H1 (cell line): ENCODE measurements at regions not wholly inside any gene's neighbourhood (a gene's known extent, or its start where the extent isn't known, plus 50 kb on each side); places are given as distances from the start of the nearest gene placed in this dataset.

Experiments
- CTCF ChIA-PET: fragments of 300-600 bp; sonication (Branson Sonifier 250); formaldehyde crosslinking; loops from one replicate; lab custom pipeline; 2021; ENCODE audit not compliant: partially characterized antibody; lab: Charles Lee
- POLR2A ChIA-PET: fragments of 300-600 bp; sonication (Branson Sonifier 250); formaldehyde crosslinking; loops from one replicate; lab custom pipeline; 2021; ENCODE audit warnings: inconsistent platforms; ENCODE audit not compliant: partially characterized antibody; lab: Charles Lee
- DNase-seq, 2 experiments: peaks; one replicate each; pipeline versions ENCODE4 v3.0.0 to v3.0.0-alpha.2; 2010 to 2022; ENCODE audit warnings: low spot score in 2 of 2, low read depth in 1 of 2, mixed read lengths in 1 of 2
- FAIRE-seq: peaks from 2 replicates; lab custom pipeline; 2011; peaks lifted over from hg19 to GRCh38; lab: Jason Lieb, UNC
- H2AFZ ChIP-seq: 2 replicates; pipeline ENCODE4 v1.8.1; 2012; ENCODE audit warnings: low read length, inconsistent platforms
- H2AK5ac ChIP-seq: 2 replicates; pipeline ENCODE4 v1.6.1; 2013; ENCODE audit warnings: low read depth, low read length
- H2BK120ac ChIP-seq: replicated peaks from 2 replicates; pipeline ENCODE3; 2013; ENCODE audit warnings: low read depth, low read length, inconsistent platforms
- H2BK12ac ChIP-seq: 2 replicates; pipeline ENCODE4 v1.6.1; 2013; ENCODE audit warnings: low read depth, low read length
- H2BK15ac ChIP-seq: 2 replicates; pipeline ENCODE4 v1.6.1; 2013; ENCODE audit warnings: low read length
- H2BK20ac ChIP-seq: 2 replicates; pipeline ENCODE4 v1.6.1; 2013; ENCODE audit warnings: low read length
- H2BK5ac ChIP-seq: 2 replicates; pipeline ENCODE4 v1.6.1; 2013; ENCODE audit warnings: low read depth, low read length
- H3K14ac ChIP-seq: 2 replicates; pipeline ENCODE4 v1.6.1; 2013; ENCODE audit warnings: inconsistent platforms; ENCODE audit not compliant: insufficient read length
- H3K18ac ChIP-seq: 2 replicates; pipeline ENCODE4 v1.6.1; 2013; ENCODE audit warnings: low read length; ENCODE audit errors: extremely low read depth
- H3K23ac ChIP-seq: 2 replicates; pipeline ENCODE4 v1.6.1; 2013; ENCODE audit warnings: inconsistent platforms; ENCODE audit not compliant: insufficient read length
- H3K23me2 ChIP-seq: 2 replicates; pipeline ENCODE4 v1.6.1; 2013; ENCODE audit warnings: low read depth, low read length
- H3K27ac ChIP-seq: 2 replicates; pipeline ENCODE4 v1.6.1; 2011; ENCODE audit warnings: low read depth, low read length, inconsistent platforms
- H3K27me3 ChIP-seq, 4 experiments: replicated peaks in 1 of 4; 1 replicate in 1 of 4; 2 replicates in 3 of 4; pipeline versions ENCODE4 v1.6.1 to v1.8.1; 2011 to 2013; ENCODE audit warnings: low read length in 3 of 4, mild to moderate bottlenecking in 3 of 4, inconsistent platforms in 2 of 4, mixed read lengths in 2 of 4, moderate library complexity in 1 of 4; ENCODE audit not compliant: control insufficient read depth in 3 of 4, insufficient read depth in 3 of 4; ENCODE audit errors: extremely low read depth in 1 of 4
- H3K36me3 ChIP-seq, 4 experiments: 2 replicates each; pipeline versions ENCODE4 v1.6.1 to v1.8.1; 2011 to 2013; ENCODE audit warnings: mild to moderate bottlenecking in 4 of 4, low read length in 3 of 4, moderate library complexity in 2 of 4, control low read depth in 1 of 4, inconsistent platforms in 1 of 4; ENCODE audit not compliant: insufficient read depth in 4 of 4, control insufficient read depth in 2 of 4
- H3K4ac ChIP-seq: replicated peaks from 2 replicates; pipeline ENCODE3; 2013; ENCODE audit warnings: low read length, low read depth, mixed read lengths, inconsistent platforms; ENCODE audit not compliant: insufficient read length
- H3K4me1 ChIP-seq, 4 experiments: replicated peaks in 1 of 4; 1 replicate in 1 of 4; 2 replicates in 3 of 4; pipeline versions ENCODE4 v1.6.1 to v1.8.1; 2011 to 2013; ENCODE audit warnings: low read length in 3 of 4, inconsistent platforms in 2 of 4, mixed read lengths in 1 of 4; ENCODE audit not compliant: insufficient read depth in 4 of 4, control insufficient read depth in 3 of 4
- H3K4me2 ChIP-seq, 2 experiments: 2 replicates each; pipeline versions ENCODE4 v1.6.1 to v1.8.1; 2011 to 2013; ENCODE audit warnings: low read depth in 2 of 2, low read length in 2 of 2, control low read depth in 1 of 2, inconsistent platforms in 1 of 2, mild to moderate bottlenecking in 1 of 2; ENCODE audit not compliant: insufficient read depth in 1 of 2
- H3K4me3 ChIP-seq, 4 experiments: fragments of 200-600, 300-600 bp in 1 of 4; sonication (generic), shearing (Covaris generic), sonication (Bioruptor Twin) in 1 of 4; 2 replicates each; pipeline versions ENCODE4 v1.5.1 to v1.8.1; 2011 to 2016; ENCODE audit warnings: low read length in 4 of 4, low read depth in 3 of 4, control low read depth in 2 of 4, inconsistent platforms in 2 of 4, mild to moderate bottlenecking in 2 of 4, mixed read lengths in 1 of 4, moderate library complexity in 1 of 4; ENCODE audit not compliant: insufficient read depth in 2 of 4; ENCODE audit errors: extremely low read depth in 1 of 4
- H3K56ac ChIP-seq: replicated peaks from 2 replicates; pipeline ENCODE3; 2013; ENCODE audit warnings: low read depth, mild to moderate bottlenecking, mixed read lengths, low read length, inconsistent platforms; ENCODE audit not compliant: insufficient read length
- H3K79me1 ChIP-seq: 2 replicates; pipeline ENCODE4 v1.6.1; 2013; ENCODE audit warnings: low read depth, low read length, control low read depth
- H3K79me2 ChIP-seq, 2 experiments: 2 replicates each; pipeline versions ENCODE4 v1.6.1 to v1.8.1; 2012 to 2013; ENCODE audit warnings: low read length in 2 of 2, mild to moderate bottlenecking in 2 of 2, inconsistent platforms in 1 of 2; ENCODE audit not compliant: insufficient read depth in 2 of 2, control insufficient read depth in 1 of 2
- H3K9ac ChIP-seq, 4 experiments: replicated peaks in 1 of 4; 1 replicate in 1 of 4; 2 replicates in 3 of 4; pipeline versions ENCODE4 v1.6.1 to v1.8.1; 2011 to 2013; ENCODE audit warnings: low read depth in 3 of 4, low read length in 3 of 4, control low read depth in 2 of 4, mild to moderate bottlenecking in 2 of 4, moderate library complexity in 2 of 4, inconsistent platforms in 1 of 4; ENCODE audit errors: extremely low read depth in 1 of 4
- H3K9me3 ChIP-seq, 2 experiments: 2 replicates each; pipeline versions ENCODE4 v1.6.1 to v1.8.1; 2012 to 2013; ENCODE audit warnings: mild to moderate bottlenecking in 2 of 2, moderate library complexity in 2 of 2, control low read depth in 1 of 2, inconsistent platforms in 1 of 2, low read depth in 1 of 2, low read length in 1 of 2, mixed read lengths in 1 of 2; ENCODE audit not compliant: insufficient read depth in 2 of 2
- H4K20me1 ChIP-seq, 2 experiments: replicated peaks in 1 of 2; 2 replicates each; pipeline versions ENCODE3 to v1.8.1; 2011 to 2013; ENCODE audit warnings: inconsistent platforms in 2 of 2, low read length in 2 of 2, mild to moderate bottlenecking in 1 of 2; ENCODE audit not compliant: insufficient read depth in 2 of 2, control insufficient read depth in 1 of 2
- H4K5ac ChIP-seq: 2 replicates; pipeline ENCODE4 v1.6.1; 2013; ENCODE audit warnings: low read length, low read depth, mixed read lengths, inconsistent platforms; ENCODE audit not compliant: insufficient read length
- H4K8ac ChIP-seq: 2 replicates; pipeline ENCODE4 v1.8.0; 2013; ENCODE audit warnings: mild to moderate bottlenecking, moderate library complexity, low read length, inconsistent platforms; ENCODE audit not compliant: insufficient read depth; ENCODE audit errors: extremely low read depth
- H4K91ac ChIP-seq: replicated peaks from 2 replicates; pipeline ENCODE3; 2013; ENCODE audit warnings: low read length, mixed read lengths, inconsistent platforms; ENCODE audit not compliant: insufficient read length
- ASH2L ChIP-seq: fragments of 200-600, 300-600 bp; sonication (generic); IDR thresholded peaks from one replicate; pipeline ENCODE4 v1.7.1; 2017; ENCODE audit warnings: low read length
- BACH1 ChIP-seq: IDR thresholded peaks from 2 replicates; pipeline ENCODE4 v1.6.1; 2012; ENCODE audit warnings: low read length, improper control_type of control experiment
- CEBPB ChIP-seq: IDR thresholded peaks from 2 replicates; pipeline ENCODE4 v1.6.1; 2012; ENCODE audit warnings: low read depth, low read length
- CHD2 ChIP-seq: IDR thresholded peaks from 2 replicates; pipeline ENCODE4 v1.6.1; 2012; ENCODE audit warnings: low read length, improper control_type of control experiment
- EZH2 ChIP-seq: fragments of 200-600 bp; sonication (generic); IDR thresholded peaks from 2 replicates; pipeline ENCODE4 v1.7.1; 2012; ENCODE audit warnings: low read depth, mild to moderate bottlenecking, moderate library complexity, low read length, inconsistent platforms; ENCODE audit not compliant: severe bottlenecking
- HDAC2 ChIP-seq, 2 experiments: fragments of 300-600 bp in 1 of 2; sonication (generic) in 1 of 2; IDR thresholded peaks; 2 replicates each; pipeline ENCODE4 v1.6.1; 2011 to 2012; ENCODE audit warnings: low read depth in 2 of 2, low read length in 2 of 2, mild to moderate bottlenecking in 2 of 2, moderate library complexity in 2 of 2, borderline replicate concordance in 1 of 2, inconsistent platforms in 1 of 2
- RNF2 ChIP-seq: fragments of 200-900, 300-1000 bp; sonication (generic); IDR thresholded peaks from 2 replicates; pipeline ENCODE4 v1.7.1; 2016; ENCODE audit warnings: borderline replicate concordance, low read depth, mild to moderate bottlenecking, antibody characterized with exemption, low read length; ENCODE audit not compliant: poor library complexity, severe bottlenecking; ENCODE audit errors: missing control alignments
- RXRA ChIP-seq: IDR thresholded peaks from 2 replicates; pipeline ENCODE4 v1.6.1; 2011; ENCODE audit warnings: low read depth, mild to moderate bottlenecking, low read length, moderate library complexity; ENCODE audit not compliant: insufficient read depth
- SIRT6 ChIP-seq: IDR thresholded peaks from one replicate; pipeline ENCODE4 v1.7.1; 2012; ENCODE audit warnings: low read length, inconsistent platforms
- TAF1 ChIP-seq: IDR thresholded peaks from 2 replicates; pipeline ENCODE4 v1.6.1; 2011; ENCODE audit warnings: mild to moderate bottlenecking, low read depth, low read length
- WGBS, 2 experiments: shearing (Covaris generic) in 1 of 2; methylation state at CpG; one replicate each; pipeline versions ENCODE4 v1.1.6 to v1.1.7; 2013 to 2015; ENCODE audit warnings: low lambda C conversion rate in 2 of 2, mixed read lengths in 2 of 2, inconsistent platforms in 1 of 2, low coverage in 1 of 2, missing lambda C conversion rate in 1 of 2; ENCODE audit not compliant: insufficient replicate concordance in 2 of 2, insufficient coverage in 1 of 2, insufficient read length in 1 of 2; ENCODE audit errors: extremely low coverage in 1 of 2, missing lambda C conversion rate in 1 of 2; 5-methylcytosine and 5-hydroxymethylcytosine counted together
- TF ChIP-seq, protein P1 (sequence below): IDR thresholded peaks from 2 replicates; pipeline ENCODE4 v1.6.1; 2011; ENCODE audit warnings: low read depth, mild to moderate bottlenecking, low read length; ENCODE audit not compliant: insufficient read depth
- TF ChIP-seq, protein P2 (sequence below): IDR thresholded peaks from 2 replicates; pipeline ENCODE4 v1.6.1; 2012; ENCODE audit warnings: low read length, inconsistent platforms

DNA sequence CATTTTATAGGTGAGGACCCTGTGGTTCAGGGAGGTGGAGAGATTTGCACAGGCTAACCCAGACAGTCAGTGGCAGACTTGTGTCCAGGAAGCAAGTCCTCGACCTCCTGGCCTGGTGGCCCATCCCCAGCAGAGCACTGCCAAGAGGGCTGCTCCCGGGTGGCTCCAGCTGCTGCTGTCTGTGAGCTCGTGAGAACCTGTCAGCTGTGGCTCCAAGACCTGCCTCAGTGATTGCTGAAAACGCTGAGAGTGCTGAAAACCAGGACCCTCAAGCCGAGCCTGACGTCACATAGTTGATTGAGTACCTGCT lies 74.2 kb downstream of the RTL9 start:
- H2BK5ac ChIP-seq, result no peak overlapping the region
- H3K4ac ChIP-seq, result no peak overlapping the region
- no peak overlapping the region for H2AK5ac ChIP-seq
- H3K4me3 ChIP-seq, result no peak overlapping the region
- H2BK12ac ChIP-seq, result no peak overlapping the region
- H3K9me3 ChIP-seq, result no peaks in the 10 kb centered on the region
- H3K36me3 ChIP-seq, result no peaks in the 10 kb centered on the region
- WGBS, 2 experiments, result 85% methylated on average over 2 of the region's 6 CpGs; no CpG with 5 or more reads in 1 of the 2 experiments
- H4K8ac ChIP-seq, result no peak overlapping the region
- H2BK120ac ChIP-seq, result no peak overlapping the region
- no peak overlapping the region for H3K14ac ChIP-seq
- H4K20me1 ChIP-seq, result no peaks in the 10 kb centered on the region
- FAIRE-seq (no peak), DNase-seq (no peak)
- H3K23me2 ChIP-seq, result no peaks in the 10 kb centered on the region
- H3K79me2 ChIP-seq, result no peaks in the 10 kb centered on the region
- H2BK20ac ChIP-seq, result no peak overlapping the region
- no peak overlapping the region for H2BK15ac ChIP-seq
- no peak overlapping the region for H3K27ac ChIP-seq
- no peak overlapping the region for H4K91ac ChIP-seq
- no peak overlapping the region for H2AFZ ChIP-seq
- TF ChIP-seq CEBPB (no peak), EZH2 (no peak), RNF2 (no peak), CHD2 (no peak), ASH2L (no peak), BACH1 (no peak), HDAC2 (IDR thresholded peaks at IDR 0.05; ENCODE audit: borderline replicate concordance in 1 of 2, low read depth in 2 of 2, low read length in 2 of 2) (no peak), SIRT6 (no peak), RXRA (no peak), TAF1 (no peak)
- TF ChIP-seq, protein P1, sequence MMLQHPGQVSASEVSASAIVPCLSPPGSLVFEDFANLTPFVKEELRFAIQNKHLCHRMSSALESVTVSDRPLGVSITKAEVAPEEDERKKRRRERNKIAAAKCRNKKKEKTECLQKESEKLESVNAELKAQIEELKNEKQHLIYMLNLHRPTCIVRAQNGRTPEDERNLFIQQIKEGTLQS, result no peak
- TF ChIP-seq, protein P2, sequence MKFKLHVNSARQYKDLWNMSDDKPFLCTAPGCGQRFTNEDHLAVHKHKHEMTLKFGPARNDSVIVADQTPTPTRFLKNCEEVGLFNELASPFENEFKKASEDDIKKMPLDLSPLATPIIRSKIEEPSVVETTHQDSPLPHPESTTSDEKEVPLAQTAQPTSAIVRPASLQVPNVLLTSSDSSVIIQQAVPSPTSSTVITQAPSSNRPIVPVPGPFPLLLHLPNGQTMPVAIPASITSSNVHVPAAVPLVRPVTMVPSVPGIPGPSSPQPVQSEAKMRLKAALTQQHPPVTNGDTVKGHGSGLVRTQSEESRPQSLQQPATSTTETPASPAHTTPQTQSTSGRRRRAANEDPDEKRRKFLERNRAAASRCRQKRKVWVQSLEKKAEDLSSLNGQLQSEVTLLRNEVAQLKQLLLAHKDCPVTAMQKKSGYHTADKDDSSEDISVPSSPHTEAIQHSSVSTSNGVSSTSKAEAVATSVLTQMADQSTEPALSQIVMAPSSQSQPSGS, result no peak
- no peak overlapping the region for H3K18ac ChIP-seq
- H3K4me2 ChIP-seq, result no peak overlapping the region
- H3K23ac ChIP-seq, result no peak overlapping the region
- H3K79me1 ChIP-seq, result no peaks in the 10 kb centered on the region
- H3K27me3 ChIP-seq, result no peaks in the 10 kb centered on the region
- H3K4me1 ChIP-seq, result peaks cover 0 to 4% (median 0%) of the 10 kb centered on the region in 4 experiments; a peak in 4 of 7 replicates
- H3K9ac ChIP-seq, result no peak overlapping the region
- no peak overlapping the region for H4K5ac ChIP-seq
- CTCF ChIA-PET, result interaction anchor here (1.2 to 6.9 kb wide), 3 partner anchors 8 to 14 kb away, joined by 5 to 48 read pairs (median 5); no protein-coding TSS in a partner anchor
- POLR2A ChIA-PET, result no interaction called here
- H3K56ac ChIP-seq, result no peak overlapping the region
